H9 (cell line): ENCODE measurements at regions not wholly inside any gene's neighbourhood (a gene's known extent, or its start where the extent isn't known, plus 50 kb on each side); places are given as distances from the start of the nearest gene placed in this dataset.
A peak's percentile ranks its signal among the peaks of the same experiment; 100 is the strongest.

Experiments used
- DNase-seq: peaks from one replicate; pipeline ENCODE4 v3.0.0-alpha.2; 2017
- H2AFZ ChIP-seq: one replicate; pipeline ENCODE4 v1.6.1; 2013; ENCODE audit warnings: mild to moderate bottlenecking, low read length, control low read depth, moderate library complexity
- H2AK5ac ChIP-seq: 2 replicates; pipeline ENCODE4 v1.6.1; 2013; ENCODE audit warnings: low read length, control low read depth, mixed read lengths; ENCODE audit not compliant: insufficient read length
- H2BK120ac ChIP-seq: one replicate; pipeline ENCODE4 v1.6.1; 2013; ENCODE audit warnings: low read depth, mild to moderate bottlenecking, low read length, control low read depth, inconsistent platforms; ENCODE audit not compliant: poor library complexity, severe bottlenecking
- H2BK12ac ChIP-seq: 2 replicates; pipeline ENCODE4 v1.6.1; 2013; ENCODE audit warnings: low read length, control low read depth, mixed read lengths, low read depth; ENCODE audit not compliant: insufficient read length
- H2BK15ac ChIP-seq: 2 replicates; pipeline ENCODE4 v1.6.1; 2013; ENCODE audit warnings: low read depth, low read length, control low read depth
- H2BK20ac ChIP-seq: one replicate; pipeline ENCODE4 v1.6.1; 2013; ENCODE audit warnings: low read depth, mild to moderate bottlenecking, low read length, control low read depth, inconsistent platforms; ENCODE audit not compliant: poor library complexity, severe bottlenecking
- H2BK5ac ChIP-seq: 2 replicates; pipeline ENCODE4 v1.6.1; 2013; ENCODE audit warnings: low read length, control low read depth, mixed read lengths; ENCODE audit not compliant: insufficient read length
- H3K14ac ChIP-seq: 2 replicates; pipeline ENCODE4 v1.6.1; 2013; ENCODE audit warnings: low read length, control low read depth; ENCODE audit not compliant: insufficient read depth
- H3K18ac ChIP-seq: 2 replicates; pipeline ENCODE4 v1.6.1; 2013; ENCODE audit warnings: low read depth, mild to moderate bottlenecking, mixed read lengths, low read length, control low read depth; ENCODE audit not compliant: insufficient read length
- H3K23ac ChIP-seq: 2 replicates; pipeline ENCODE4 v1.6.1; 2013; ENCODE audit warnings: low read length, control low read depth, mixed read lengths, low read depth; ENCODE audit not compliant: insufficient read length
- H3K23me2 ChIP-seq: 2 replicates; pipeline ENCODE4 v1.6.1; 2013; ENCODE audit warnings: low read depth, mild to moderate bottlenecking, mixed read lengths, low read length, control low read depth; ENCODE audit not compliant: insufficient read length, poor library complexity, severe bottlenecking
- H3K27ac ChIP-seq: 2 replicates; pipeline ENCODE4 v1.5.1; 2013; ENCODE audit warnings: low read length, control low read depth, mixed read lengths, low read depth; ENCODE audit not compliant: insufficient read length
- H3K27me3 ChIP-seq: 2 replicates; pipeline ENCODE4 v1.6.1; 2013; ENCODE audit warnings: low read length, control low read depth, inconsistent platforms; ENCODE audit not compliant: insufficient read depth
- H3K4ac ChIP-seq: 2 replicates; pipeline ENCODE4 v1.6.1; 2013; ENCODE audit warnings: low read depth, mild to moderate bottlenecking, control low read depth, inconsistent platforms, low read length, moderate library complexity
- H3K4me1 ChIP-seq: 2 replicates; pipeline ENCODE4 v1.6.1; 2013; ENCODE audit warnings: low read length, control low read depth, inconsistent platforms; ENCODE audit not compliant: insufficient read depth
- H3K4me2 ChIP-seq: 2 replicates; pipeline ENCODE4 v1.6.1; 2013; ENCODE audit warnings: low read length, control low read depth, mixed read lengths; ENCODE audit not compliant: insufficient read length, insufficient read depth
- H3K56ac ChIP-seq: 2 replicates; pipeline ENCODE4 v1.6.1; 2013; ENCODE audit warnings: low read depth, mild to moderate bottlenecking, mixed read lengths, low read length, control low read depth; ENCODE audit not compliant: insufficient read length
- H3K79me1 ChIP-seq: 2 replicates; pipeline ENCODE4 v1.6.1; 2013; ENCODE audit warnings: low read depth, mild to moderate bottlenecking, moderate library complexity, low read length, control low read depth, inconsistent platforms; ENCODE audit not compliant: insufficient read depth, poor library complexity, severe bottlenecking
- H3K79me2 ChIP-seq: 2 replicates; pipeline ENCODE4 v1.6.1; 2013; ENCODE audit warnings: low read length, control low read depth, inconsistent platforms; ENCODE audit not compliant: insufficient read depth
- H3K9ac ChIP-seq: 2 replicates; pipeline ENCODE4 v1.6.1; 2013; ENCODE audit warnings: low read length, control low read depth, mixed read lengths; ENCODE audit not compliant: insufficient read length; ENCODE audit errors: extremely low read depth
- H3K9me3 ChIP-seq: one replicate; pipeline ENCODE4 v1.6.1; 2013; ENCODE audit warnings: low read depth, low read length, inconsistent platforms; ENCODE audit not compliant: control insufficient read depth
- H3T11ph ChIP-seq: one replicate; pipeline ENCODE4 v1.6.1; 2013; ENCODE audit warnings: mild to moderate bottlenecking, low read length, control low read depth, inconsistent platforms
- H4K20me1 ChIP-seq: one replicate; pipeline ENCODE4 v1.6.1; 2013; ENCODE audit not compliant: control insufficient read depth, insufficient read length, insufficient read depth
- H4K5ac ChIP-seq: 2 replicates; pipeline ENCODE4 v1.6.1; 2013; ENCODE audit warnings: low read depth, mild to moderate bottlenecking, mixed read lengths, low read length, control low read depth; ENCODE audit not compliant: insufficient read length
- H4K8ac ChIP-seq: replicated peaks from 2 replicates; pipeline ENCODE4 v1.6.1; 2013; ENCODE audit warnings: low read length, control low read depth, mixed read lengths, low read depth; ENCODE audit not compliant: insufficient read length
- H4K91ac ChIP-seq: 2 replicates; pipeline ENCODE4 v1.6.1; 2013; ENCODE audit warnings: low read depth, mild to moderate bottlenecking, moderate library complexity, mixed read lengths, low read length, control low read depth; ENCODE audit not compliant: insufficient read length
- H3K27ac Mint-ChIP-seq, 3 experiments: 2 replicates in 2 of 3; 3 replicates in 1 of 3; pipeline ENCODE4 v1.8.0; 2020 to 2021; ENCODE audit warnings: mixed read lengths in 3 of 3, mild to moderate bottlenecking in 1 of 3, moderate library complexity in 1 of 3
- H3K27me3 Mint-ChIP-seq: 2 replicates; pipeline ENCODE4 v1.8.0; 2021; ENCODE audit warnings: low read depth, mild to moderate bottlenecking, moderate library complexity, mixed read lengths
- H3K36me3 Mint-ChIP-seq, 3 experiments: 2 replicates in 2 of 3; 3 replicates in 1 of 3; pipeline ENCODE4 v1.8.0; 2020 to 2021; ENCODE audit warnings: low read depth in 3 of 3, mixed read lengths in 3 of 3; ENCODE audit not compliant: insufficient read depth in 1 of 3
- H3K4me1 Mint-ChIP-seq, 2 experiments: 2 replicates each; pipeline ENCODE4 v1.8.0; 2020; ENCODE audit warnings: mixed read lengths in 2 of 2
- H3K4me3 Mint-ChIP-seq, 2 experiments: 2 replicates in 1 of 2; 3 replicates in 1 of 2; pipeline ENCODE4 v1.8.0; 2020 to 2021; ENCODE audit warnings: mild to moderate bottlenecking in 2 of 2, mixed read lengths in 2 of 2, moderate library complexity in 1 of 2
- H3K9me3 Mint-ChIP-seq, 2 experiments: 2 replicates in 1 of 2; 3 replicates in 1 of 2; pipeline ENCODE4 v1.8.0; 2020; ENCODE audit warnings: mild to moderate bottlenecking in 2 of 2, mixed read lengths in 2 of 2, moderate library complexity in 1 of 2
- CTCF ChIP-seq: fragments of 200-600 bp; sonication (generic); conservative IDR thresholded peaks from 3 replicates; pipeline ENCODE4 v1.8.0; 2021; ENCODE audit warnings: antibody characterized with exemption, mild to moderate bottlenecking
- WGBS: extraction: QIAGEN DNeasy Blood & Tissue Kit; methylation state at CpG from one replicate; pipeline ENCODE4 v1.1.7; 2013; ENCODE audit warnings: missing lambda C conversion rate, low lambda C conversion rate, mixed read lengths; ENCODE audit not compliant: insufficient read length; ENCODE audit errors: extremely low coverage; 5-methylcytosine and 5-hydroxymethylcytosine counted together

GRCh38 chr2:239710953-239711861 is 310.4 kb upstream of the HDAC4 start:
- Histone ChIP-seq H3K4me2 (no peak overlapping the region), H3K14ac (no peak overlapping the region), H3K4me1 (no peaks in the 10 kb centered on the region), H3K56ac (no peak overlapping the region), H2BK5ac (no peak overlapping the region), H2BK20ac (no peak overlapping the region), H2AK5ac (no peak overlapping the region), H3K4ac (no peak overlapping the region), H3K9me3 (peaks cover 7% of the 10 kb centered on the region), H2BK120ac (no peak overlapping the region), H2AFZ (no peak overlapping the region), H3K27ac (no peak overlapping the region), H3K79me1 (no peaks in the 10 kb centered on the region), H4K20me1 (no peaks in the 10 kb centered on the region), H3K23me2 (no peaks in the 10 kb centered on the region), H3T11ph (no peak overlapping the region), H4K91ac (no peak overlapping the region), H2BK15ac (no peak overlapping the region), H2BK12ac (no peak overlapping the region), H4K8ac (no peak overlapping the region), H3K27me3 (no peaks in the 10 kb centered on the region), H3K23ac (no peak overlapping the region), H3K79me2 (no peaks in the 10 kb centered on the region), H3K18ac (no peak overlapping the region), H4K5ac (no peak overlapping the region), H3K9ac (no peak overlapping the region)
- Mint-ChIP-seq H3K9me3 (peaks cover 24 to 32% of the 10 kb centered on the region in 2 experiments), H3K27me3 (peaks cover 8% of the 10 kb centered on the region), H3K4me3 (no peak overlapping the region), H3K27ac (no peak overlapping the region; a peak in 2 of 7 replicates), H3K36me3 (peaks cover 7 to 13% (median 11%) of the 10 kb centered on the region in 3 experiments; a peak in 6 of 7 replicates), H3K4me1 (peaks cover 8 to 12% of the 10 kb centered on the region in 2 experiments)
- WGBS = no CpG with 5 or more reads among the region's 7 CpGs
- peak; percentile 14 for DNase-seq
- TF ChIP-seq CTCF = no peak
